Sigmoid colon (tissue), 6 donors: ENCODE measurements at regions not wholly inside any gene's neighbourhood (a gene's known extent, or its start where the extent isn't known, plus 50 kb on each side); places are given as distances from the start of the nearest gene placed in this dataset.

Source experiments
- DNase-seq: peaks from one replicate; pipeline ENCODE4 v3.0.0-alpha.2; 2019
- H3K27ac ChIP-seq, 4 donors: fragments of 200-600 bp; sonication (generic); one replicate each; pipeline ENCODE4 v1.5.1; 2016 to 2019; ENCODE audit warnings: mild to moderate bottlenecking in 1 of 4
- H3K27me3 ChIP-seq, 3 donors: fragments of 200-600 bp; sonication (generic); one replicate each; pipeline ENCODE4 v1.5.1; 2019; ENCODE audit warnings: mild to moderate bottlenecking in 1 of 3
- H3K36me3 ChIP-seq, 4 donors: fragments of 200-600 bp; sonication (generic); one replicate each; pipeline ENCODE4 v1.5.1; 2016 to 2019
- H3K4me1 ChIP-seq, 4 donors: fragments of 200-600 bp; sonication (generic); one replicate each; pipeline ENCODE4 v1.5.1; 2017 to 2019
- H3K4me3 ChIP-seq, 4 donors: fragments of 200-600 bp; sonication (generic); one replicate each; pipeline ENCODE4 v1.5.1; 2017 to 2019; ENCODE audit warnings: mild to moderate bottlenecking in 2 of 4, moderate library complexity in 1 of 4
- H3K9me3 ChIP-seq, 4 donors: fragments of 200-600 bp in 3 of 4; sonication (generic) in 3 of 4; one replicate each; pipeline versions ENCODE4 v1.5.1 to v1.6.1; 2013 to 2019
- CTCF ChIP-seq, 4 experiments: fragments of 450-650 bp in 3 of 4; fragments of 200-600 bp in 1 of 4; IDR thresholded peaks; one replicate each; pipeline ENCODE4 v1.5.1; 2016 to 2019; ENCODE audit warnings: antibody characterized with exemption in 4 of 4, mild to moderate bottlenecking in 3 of 4, moderate library complexity in 2 of 4
- EP300 ChIP-seq, 4 donors: sonication (generic); formaldehyde crosslinking; IDR thresholded peaks; one replicate each; pipeline ENCODE4 v1.6.1; 2017; ENCODE audit warnings: antibody characterized with exemption in 4 of 4
- POLR2A ChIP-seq, 2 donors: fragments of 450-650 bp; IDR thresholded peaks; one replicate each; pipeline ENCODE4 v1.6.1; 2016; ENCODE audit warnings: antibody characterized with exemption in 2 of 2, mild to moderate bottlenecking in 2 of 2, moderate library complexity in 2 of 2
- POLR2AphosphoS5 ChIP-seq, 4 donors: sonication (generic); formaldehyde crosslinking; IDR thresholded peaks; one replicate each; pipeline ENCODE4 v1.6.1; 2017; ENCODE audit warnings: antibody characterized with exemption in 4 of 4
- WGBS, 2 donors: extraction: QIAGEN DNeasy Blood & Tissue Kit; methylation state at CpG; one replicate each; pipeline ENCODE4 v1.1.7; 2013; 5-methylcytosine and 5-hydroxymethylcytosine counted together
- intact Hi-C: fragments of 100-400 bp; cut with DNase I; formaldehyde crosslinking; loops from one replicate; pipeline ENCODE4 v1.15.1; 2023
- donor health status: healthy with polysubstance abuse.
- donor health status: healthy.

- Histone ChIP-seq H3K27me3 (no peaks in the 10 kb centered on the region), H3K9me3 (no peaks in the 10 kb centered on the region), H3K4me1 (no peaks in the 10 kb centered on the region), H3K27ac (no peak overlapping the region), H3K4me3 (no peak overlapping the region), H3K36me3 (no peaks in the 10 kb centered on the region)
- intact Hi-C loops, result no loop called here
- WGBS, 2 donors, result 72 to 94% methylated on average over 1 of the region's 1 CpG
- DNase-seq, result no peak
- TF ChIP-seq CTCF (IDR thresholded peaks at IDR 0.05) (no peak), POLR2AphosphoS5 (IDR thresholded peaks at IDR 0.05) (no peak), EP300 (IDR thresholded peaks at IDR 0.05) (no peak), POLR2A (IDR thresholded peaks at IDR 0.05) (no peak)
These were observed 107.7 kb upstream of the RAB27B start for GRCh38 chr18:54720620-54721019.

- intact Hi-C loops, result no loop called here
- Histone ChIP-seq H3K4me3 (no peak overlapping the region), H3K27me3 (no peaks in the 10 kb centered on the region), H3K27ac (no peak overlapping the region), H3K9me3 (no peaks in the 10 kb centered on the region), H3K4me1 (no peaks in the 10 kb centered on the region), H3K36me3 (no peaks in the 10 kb centered on the region)
- WGBS, 2 donors, result 94 to 96% methylated on average over 4 of the region's 4 CpGs
- DNase-seq, result no peak
- TF ChIP-seq POLR2A (IDR thresholded peaks at IDR 0.05) (no peak), CTCF (IDR thresholded peaks at IDR 0.05) (no peak), EP300 (IDR thresholded peaks at IDR 0.05) (no peak)
These were observed 102.1 kb upstream of the RAB27B start for GRCh38 chr18:54726143-54726542.

- Histone ChIP-seq H3K4me3 (no peak overlapping the region), H3K4me1 (no peaks in the 10 kb centered on the region), H3K36me3 (no peaks in the 10 kb centered on the region), H3K9me3 (no peaks in the 10 kb centered on the region), H3K27ac (no peak overlapping the region), H3K27me3 (no peaks in the 10 kb centered on the region)
- 79 to 80% methylated on average over 3 of the region's 3 CpGs for WGBS, 2 donors
- DNase-seq, result no peak
- TF ChIP-seq EP300 (IDR thresholded peaks at IDR 0.05) (no peak), CTCF (IDR thresholded peaks at IDR 0.05) (no peak), POLR2A (IDR thresholded peaks at IDR 0.05) (no peak), POLR2AphosphoS5 (IDR thresholded peaks at IDR 0.05) (no peak)
- intact Hi-C loops, result no loop called here
These were observed 94.2 kb upstream of the RAB27B start for GRCh38 chr18:54734059-54734458.

- no peaks in the 10 kb centered on the region for H3K4me1 ChIP-seq
- TF ChIP-seq CTCF (IDR thresholded peaks at IDR 0.05), result no peak
- no peak for TF ChIP-seq EP300 (IDR thresholded peaks at IDR 0.05)
- TF ChIP-seq POLR2A (IDR thresholded peaks at IDR 0.05), result no peak
- no peak for TF ChIP-seq POLR2AphosphoS5 (IDR thresholded peaks at IDR 0.05)
- H3K4me3 ChIP-seq, result no peak overlapping the region
- no peaks in the 10 kb centered on the region for H3K36me3 ChIP-seq
- intact Hi-C loops, result no loop called here
- no peaks in the 10 kb centered on the region for H3K9me3 ChIP-seq
- WGBS, 2 donors, result 62 to 81% methylated on average over 1 of the region's 1 CpG
- no peaks in the 10 kb centered on the region for H3K27me3 ChIP-seq
- no peak for DNase-seq
- H3K27ac ChIP-seq, result no peak overlapping the region
These were observed 91.3 kb upstream of the RAB27B start for GRCh38 chr18:54736981-54737380.

GRCh38 chr18:54737986-54738385, 90.3 kb upstream of the RAB27B start:
- intact Hi-C loops, result no loop called here
- WGBS, 2 donors, result 89 to 90% methylated on average over 3 of the region's 3 CpGs

More at GRCh38 chr18:54737986-54738385, 90.3 kb upstream of the RAB27B start:
- Histone ChIP-seq H3K27ac (no peak overlapping the region), H3K36me3 (no peaks in the 10 kb centered on the region), H3K9me3 (no peaks in the 10 kb centered on the region), H3K27me3 (no peaks in the 10 kb centered on the region), H3K4me1 (peaks cover 0 to 7% (median 4%) of the 10 kb centered on the region in 4 donors), H3K4me3 (no peak overlapping the region)
- no peak for DNase-seq
- TF ChIP-seq EP300 (IDR thresholded peaks at IDR 0.05) (no peak), POLR2A (IDR thresholded peaks at IDR 0.05) (no peak), CTCF (IDR thresholded peaks at IDR 0.05) (no peak), POLR2AphosphoS5 (IDR thresholded peaks at IDR 0.05) (no peak)
